ENCODE measurements at regions not wholly inside any gene's neighbourhood (a gene's known extent, or its start where the extent isn't known, plus 50 kb on each side); places are given as distances from the start of the nearest gene placed in this dataset.

DNA sequence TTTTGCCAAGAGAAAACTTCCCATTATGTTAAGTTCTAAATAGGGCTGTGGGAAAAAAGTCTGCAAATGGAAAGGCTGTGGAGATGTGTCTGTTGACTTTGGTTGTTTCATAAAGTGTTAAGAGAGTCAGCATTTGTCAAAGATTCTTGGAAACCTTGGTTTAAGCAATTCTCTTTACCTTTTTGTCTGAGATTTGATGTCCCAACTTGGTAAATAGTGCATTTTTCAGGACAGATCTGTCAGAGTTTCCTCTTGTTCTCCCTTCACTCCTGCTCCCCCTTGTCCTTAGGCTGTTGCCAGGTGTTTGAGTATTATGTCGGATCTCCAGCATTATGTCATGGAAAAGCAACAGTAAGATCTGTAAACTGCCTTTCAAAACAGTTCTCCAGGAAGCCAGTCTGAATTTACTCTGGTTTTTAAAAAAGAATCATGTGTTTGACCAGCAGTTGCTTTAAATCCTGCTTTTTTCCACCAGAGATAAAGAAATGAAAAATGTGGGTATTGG, 79.1 kb upstream of the ADAMTSL1 start:
- DNase-seq (ENCODE audit: low read depth) = no peak

DNA sequence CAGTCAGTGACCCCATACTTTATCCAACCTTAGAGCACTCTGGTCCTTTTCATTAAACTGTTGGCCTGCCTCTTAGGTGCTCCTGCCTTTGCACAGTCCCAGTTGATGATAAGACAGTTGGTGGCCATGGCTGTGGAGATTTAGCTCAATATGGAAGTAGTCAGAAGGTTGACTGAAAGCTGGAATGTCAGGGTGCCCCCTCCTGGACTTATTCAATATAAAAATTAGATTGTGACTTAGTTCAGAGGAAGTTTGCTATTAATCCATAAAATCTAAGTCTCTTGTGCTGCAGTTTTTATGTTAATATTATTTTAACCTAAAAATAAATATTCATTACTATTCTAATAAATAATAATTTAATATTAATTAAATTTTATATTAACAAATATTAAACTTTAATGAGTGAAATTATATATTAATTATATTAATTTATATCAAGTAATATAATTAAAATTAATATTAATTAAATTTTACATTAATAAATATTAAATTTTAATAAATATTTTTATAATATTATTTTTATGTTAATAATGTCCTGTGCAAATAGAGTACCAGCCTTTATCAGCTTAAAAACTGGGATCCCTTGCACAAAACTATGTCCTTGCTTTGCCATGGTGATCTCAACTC, 77.7 kb upstream of the ADAMTSL1 start:
- DNase-seq (ENCODE audit: low read depth) = no peak

DNA sequence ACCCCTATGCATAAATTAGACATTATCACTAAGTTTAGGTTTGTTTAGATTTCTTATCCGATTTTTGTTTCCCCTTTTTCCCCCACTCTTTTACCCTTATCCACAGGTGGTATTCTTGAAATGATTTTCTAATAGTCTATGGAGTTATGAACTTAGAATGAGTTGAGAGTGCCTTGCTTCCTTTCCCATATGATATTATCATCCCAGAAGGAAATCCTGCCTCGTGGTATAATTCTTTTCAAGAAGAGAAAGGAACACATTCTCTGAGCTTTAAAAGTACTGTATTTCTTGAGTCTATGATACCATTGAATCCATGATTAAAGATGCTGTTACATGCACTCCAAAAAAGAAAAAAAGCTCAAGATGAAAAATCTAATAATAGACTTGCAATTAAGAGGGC, 76.9 kb upstream of the ADAMTSL1 start:
- no peak for DNase-seq (ENCODE audit: low read depth)

DNA sequence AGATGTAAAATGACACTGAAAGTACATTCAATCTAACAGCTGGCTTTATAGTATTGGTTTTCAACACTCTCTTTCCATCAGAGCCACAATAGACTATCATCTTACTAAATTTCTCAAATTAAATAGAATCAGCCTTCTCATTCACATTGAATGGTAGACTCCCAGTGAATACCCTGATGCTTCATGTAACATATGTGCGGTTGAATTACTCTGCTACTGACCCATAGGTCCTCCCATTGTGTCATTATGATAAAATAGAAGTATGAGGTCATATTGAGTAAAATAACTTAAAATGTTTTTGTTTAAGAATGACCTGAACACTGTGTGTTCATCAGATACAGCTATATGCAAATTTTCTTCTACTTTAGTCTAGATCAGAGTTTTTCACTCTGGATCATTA, 75.9 kb upstream of the ADAMTSL1 start:
- no peak for DNase-seq (ENCODE audit: low read depth)

DNA sequence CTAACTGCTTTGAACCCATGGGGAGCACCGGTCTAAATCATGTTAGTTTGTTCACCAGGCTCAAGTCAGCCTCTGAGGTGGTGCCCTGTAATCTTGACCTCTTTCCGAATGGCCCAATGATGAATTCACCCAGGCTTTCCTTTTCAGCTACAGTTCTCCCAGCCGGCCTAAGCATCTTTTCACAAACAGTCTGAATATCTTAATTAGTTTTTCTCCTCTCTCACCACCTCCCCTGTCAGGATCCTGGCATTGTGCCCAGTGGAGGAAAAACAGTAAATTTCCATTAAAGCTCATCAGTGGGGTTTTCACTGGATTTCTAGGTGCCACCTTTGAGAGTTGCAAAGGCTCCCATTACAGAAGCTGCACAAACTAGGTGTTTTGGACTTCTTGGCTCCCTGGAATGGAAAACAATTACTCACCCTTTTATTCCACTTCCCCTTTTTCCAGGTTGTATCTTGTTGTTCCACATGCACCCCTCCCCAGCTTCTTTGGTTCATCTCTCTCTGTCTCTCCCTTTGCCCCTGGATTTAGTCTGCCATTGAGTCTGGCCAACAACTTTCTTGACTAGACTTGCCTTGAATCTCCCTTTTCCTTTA, 69.4 kb upstream of the ADAMTSL1 start:
- DNase-seq (ENCODE audit: low read depth) = no peak

DNA sequence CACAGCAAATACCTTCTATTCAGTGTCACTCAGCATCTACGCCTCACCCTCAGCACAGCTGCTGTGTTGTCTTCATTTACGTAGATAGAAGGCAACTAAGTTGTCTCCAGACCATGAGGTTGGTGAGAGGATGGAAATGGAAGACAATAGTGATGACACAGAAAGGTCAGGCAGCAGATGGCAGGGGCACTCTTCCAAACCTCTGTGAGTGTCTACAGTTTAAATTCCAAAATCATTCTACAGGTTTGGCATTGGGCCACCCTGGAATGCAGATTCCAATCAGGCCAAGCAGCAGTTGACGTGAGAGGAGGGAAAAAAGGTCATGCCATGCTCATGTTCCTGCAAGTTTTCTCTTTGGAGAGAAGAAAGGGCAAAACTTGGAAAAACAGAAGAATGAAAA, 68.7 kb upstream of the ADAMTSL1 start:
- DNase-seq (ENCODE audit: low read depth) = no peak

DNA sequence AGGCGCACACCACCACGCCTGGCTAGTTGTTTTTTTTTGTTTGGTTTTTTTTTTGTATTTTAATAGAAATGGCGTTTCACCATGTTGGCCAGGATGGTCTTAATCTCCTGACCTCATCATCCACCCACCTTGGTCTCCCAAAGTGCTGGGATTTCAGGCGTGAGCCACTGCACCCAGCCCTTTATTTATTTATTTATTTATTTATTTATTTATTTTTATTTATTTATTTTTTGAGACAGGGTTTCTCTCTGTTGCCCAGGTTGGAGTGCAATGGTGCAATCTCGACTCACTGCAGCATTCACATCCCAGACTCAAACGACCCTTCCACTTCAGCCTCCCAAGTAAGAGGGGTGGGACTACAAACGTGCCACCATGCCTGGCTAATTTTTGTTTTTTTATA, 63.0 kb upstream of the ADAMTSL1 start:
- DNase-seq (ENCODE audit: low read depth) = no peak

DNA sequence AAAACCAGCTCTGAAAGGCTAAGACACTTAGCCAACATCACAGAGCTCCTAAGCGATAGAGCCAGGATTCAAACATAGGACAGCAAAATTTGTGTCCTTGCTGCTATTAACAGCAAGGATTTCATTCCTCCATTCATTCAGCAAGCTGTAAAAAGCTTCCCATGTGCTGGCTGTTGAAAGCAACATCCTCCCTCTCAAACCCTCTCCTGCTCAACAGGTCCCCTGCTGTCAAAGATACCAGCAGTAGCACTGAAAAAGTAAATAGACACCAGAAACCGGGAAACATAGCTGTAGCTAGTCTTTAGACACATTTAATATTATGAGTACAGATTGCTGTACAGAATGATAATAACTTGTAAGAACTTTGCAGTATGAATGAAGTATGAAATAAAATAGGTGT, 52.6 kb upstream of the ADAMTSL1 start:
- no peak for DNase-seq (ENCODE audit: low read depth)

DNA sequence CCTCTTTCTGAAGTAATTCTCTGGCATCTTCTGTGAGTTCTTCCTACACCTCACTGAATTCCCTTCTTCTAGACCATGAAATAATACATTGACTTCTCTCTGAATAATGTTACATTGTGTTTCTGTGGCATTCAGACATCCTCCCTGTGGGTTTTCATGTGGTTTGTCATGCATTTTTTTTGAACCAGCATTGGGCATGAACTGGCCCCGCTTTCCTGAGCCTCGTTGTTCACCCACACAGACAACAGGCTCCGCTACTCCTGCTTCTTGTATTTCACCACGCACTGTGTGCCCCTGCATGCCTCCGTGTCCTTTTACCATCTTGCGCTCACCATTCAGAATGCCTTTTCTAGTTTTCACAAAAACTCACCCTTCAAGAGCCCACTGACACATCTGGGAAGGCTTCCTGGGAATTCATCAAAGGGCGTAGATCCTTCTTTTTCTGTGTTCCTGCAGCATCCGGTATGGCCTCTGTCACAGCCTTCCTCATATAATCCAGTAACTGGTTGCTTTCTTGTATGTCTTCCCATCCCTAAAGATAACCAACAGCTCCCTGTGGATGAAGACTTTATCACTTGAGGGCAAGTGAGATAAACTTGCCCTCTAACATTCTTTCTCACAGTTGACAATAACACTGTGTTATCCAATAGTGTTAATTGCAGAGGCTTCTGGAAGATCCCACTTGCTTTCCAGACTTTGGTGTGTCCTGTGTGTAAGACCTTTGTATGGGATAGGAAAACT, 51.5 kb upstream of the ADAMTSL1 start:
- no peak for DNase-seq (ENCODE audit: low read depth)

DNA sequence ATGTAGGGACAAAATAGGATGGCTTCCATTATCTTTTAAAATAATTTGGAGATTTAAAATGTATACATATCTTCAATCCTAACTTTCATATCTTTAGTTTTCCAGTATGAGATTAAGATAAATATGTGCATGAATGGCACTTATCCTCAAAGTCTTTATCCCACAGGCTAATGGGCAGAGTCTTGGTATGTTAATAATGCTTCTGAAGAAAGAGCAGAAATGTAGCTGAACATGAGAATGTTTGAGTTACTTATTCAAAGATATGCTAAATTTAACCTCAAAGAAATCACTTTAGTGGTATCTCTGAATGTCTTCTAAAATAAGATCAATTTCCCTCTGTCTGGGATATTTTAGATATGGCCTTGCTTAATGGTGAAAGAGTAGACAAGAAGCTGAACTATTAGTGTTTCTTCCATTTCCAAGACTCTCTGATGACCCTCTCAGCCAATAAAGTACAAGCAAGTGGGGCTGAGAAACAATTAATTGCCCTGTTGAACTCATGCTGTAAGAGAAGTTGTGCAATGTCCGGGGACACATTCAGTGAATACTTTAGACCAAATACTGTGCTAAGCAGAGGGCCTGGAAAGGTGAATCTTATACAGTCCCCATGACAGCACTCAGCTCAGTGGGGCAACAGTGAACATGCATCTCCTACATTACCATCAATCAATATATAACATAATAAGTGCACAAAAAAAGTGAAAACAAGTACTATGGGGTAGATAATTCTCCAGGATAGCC, 50.0 kb upstream of the ADAMTSL1 start:
- no peak for DNase-seq (ENCODE audit: low read depth)

Data from activated gamma-delta T cell treated with anti-CD3 and anti-CD28 coated beads, Interleukin-2, amount 50 U/mL, for 16 hours (primary cell).